Stimulated activated CD8-positive, alpha-beta memory T cell treated with anti-CD3 and anti-CD28 coated beads, Interleukin-4, amount 100 ng/mL, for 1 hour (primary cell): ENCODE measurements at regions not wholly inside any gene's neighbourhood (a gene's known extent, or its start where the extent isn't known, plus 50 kb on each side); places are given as distances from the start of the nearest gene placed in this dataset.
"Not testable (repeated sequence)": the region's sequence is repeated elsewhere in the genome, so short reads cannot be mapped to it uniquely, and the experiment has no call there.

Experiments
- DNase-seq, 2 donors: peaks; one replicate each; pipeline ENCODE4 v3.0.0-alpha.2; 2020; ENCODE audit warnings: low read depth in 2 of 2, low spot score in 1 of 2

GRCh38 chr22:19660583-19660982 lies 53.7 kb upstream of the SEPTIN5 start:
- DNase-seq, result not testable (repeated sequence)

- DNase-seq, result no peak
These were observed 53.1 kb upstream of the SEPTIN5 start for GRCh38 chr22:19661156-19661555.

GRCh38 chr22:19662049-19662684 lies 52.1 kb upstream of the SEPTIN5 start:
- DNase-seq, result not testable (repeated sequence)

DNA sequence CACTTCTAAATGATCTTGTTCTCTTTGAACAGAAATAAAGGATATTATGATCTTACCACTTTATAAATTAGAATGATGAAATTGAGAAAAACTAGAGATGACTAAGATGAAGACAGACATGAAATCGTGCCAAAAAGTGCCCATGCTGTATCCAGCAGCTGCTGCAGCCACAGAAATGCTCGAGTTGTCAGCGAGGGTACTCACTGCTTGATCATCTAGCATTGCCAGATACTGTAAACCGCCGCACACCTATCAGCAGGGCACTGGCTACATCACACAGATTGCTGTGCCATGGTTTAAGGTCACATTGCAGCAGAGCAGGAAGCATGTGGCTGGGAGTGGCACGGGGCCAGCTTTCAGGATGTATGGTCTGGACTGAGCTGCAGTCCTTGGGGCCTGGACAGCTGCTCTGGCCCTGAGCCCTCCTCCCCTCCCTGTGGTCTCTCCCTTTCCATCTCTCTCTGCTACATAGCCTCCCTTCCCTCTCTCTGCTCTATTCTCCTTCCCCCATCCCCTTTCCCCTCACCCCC lies 51.0 kb upstream of the SEPTIN5 start:
- DNase-seq, result no peak

- no peak for DNase-seq
These were observed 50.4 kb upstream of the SEPTIN5 start for GRCh38 chr22:19663821-19664355.

DNA sequence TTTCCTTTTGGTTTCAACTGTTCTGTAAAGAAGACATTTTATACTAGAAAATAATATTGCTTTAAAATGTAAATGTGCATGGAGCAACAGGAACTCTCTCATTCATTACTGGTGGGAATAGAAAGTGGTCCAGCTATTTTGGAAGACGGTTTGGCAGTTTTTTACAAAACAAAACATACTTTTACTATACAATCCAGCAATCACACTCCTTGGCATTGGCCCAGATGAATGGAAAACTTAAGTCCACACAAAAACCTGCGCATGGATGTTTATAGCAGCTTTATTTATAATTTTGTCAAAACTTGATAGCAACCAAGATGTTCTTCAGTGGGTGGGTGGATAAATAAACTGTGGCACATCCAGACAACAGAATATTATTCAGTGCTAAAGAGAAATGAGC lies 49.9 kb upstream of the SEPTIN5 start:
- DNase-seq, result no peak
